Prostate gland (tissue), 2 donors: ENCODE measurements at regions not wholly inside any gene's neighbourhood (a gene's known extent, or its start where the extent isn't known, plus 50 kb on each side); places are given as distances from the start of the nearest gene placed in this dataset.

ENCODE experiments used
- CTCF ChIP-seq, 4 experiments: fragments of 200-600 bp in 2 of 4; fragments of 450-650 bp in 2 of 4; sonication (generic) in 2 of 4; IDR thresholded peaks; 1 replicate in 3 of 4; 2 replicates in 1 of 4; pipeline ENCODE4 v1.5.1; 2016 to 2019; ENCODE audit warnings: antibody characterized with exemption in 4 of 4, mild to moderate bottlenecking in 2 of 4, moderate library complexity in 2 of 4
- POLR2A ChIP-seq: fragments of 450-650 bp; IDR thresholded peaks from one replicate; pipeline ENCODE4 v1.6.1; 2016; ENCODE audit warnings: antibody characterized with exemption, mild to moderate bottlenecking
- POLR2AphosphoS5 ChIP-seq: sonication (generic); formaldehyde crosslinking; IDR thresholded peaks from one replicate; pipeline ENCODE4 v1.6.1; 2017; ENCODE audit warnings: antibody characterized with exemption

GRCh38 chrX:55919367-55920221 lies 202.0 kb downstream of the RRAGB start:
- TF ChIP-seq CTCF (IDR thresholded peaks at IDR 0.05) (no peak), POLR2A (no peak), POLR2AphosphoS5 (no peak)
